ENCODE measurements at regions not wholly inside any gene's neighbourhood (a gene's known extent, or its start where the extent isn't known, plus 50 kb on each side); places are given as distances from the start of the nearest gene placed in this dataset.

DNA sequence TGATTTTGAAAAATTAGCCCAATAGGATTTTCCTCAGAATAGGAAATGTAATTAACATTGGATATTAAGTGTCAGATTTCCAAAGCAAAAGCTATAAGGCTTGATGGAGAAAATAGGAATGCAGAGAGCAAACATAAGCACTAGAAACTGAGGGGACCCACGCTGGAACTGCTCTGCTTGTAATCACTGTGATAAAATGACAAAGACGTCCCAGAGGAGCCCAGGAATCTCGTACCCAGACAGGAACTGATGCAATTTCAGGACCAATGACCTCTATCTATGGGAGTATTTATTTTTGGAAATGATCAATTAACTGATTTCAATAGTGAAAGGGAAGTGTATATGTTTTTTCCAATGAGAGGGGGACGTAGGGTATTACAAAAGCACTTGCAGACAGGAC, 714.5 kb upstream of the WWC1 start:
- Histone ChIP-seq H3K4me3 (no peak overlapping the region), H3K36me3 (no peaks in the 10 kb centered on the region), H3K4me1 (no peaks in the 10 kb centered on the region), H3K9me3 (no peaks in the 10 kb centered on the region), H3K27me3 (peaks cover 53% of the 10 kb centered on the region), H3K27ac (no peak overlapping the region)
- DNase-seq, result no peak
- intact Hi-C loops (cut with DNase I; ENCODE audit: low total_unique reads), result no loop called here
- in situ Hi-C loops (cut with MboI; ENCODE audit: low pct_ligation_motif_present in 1 of 4, low pct_unique_long_range_greater_than_20kb in 1 of 4, low sequenced_read_pairs in 3 of 4), result no loop called here
- WGBS, 2 donors (ENCODE audit: low coverage in 1 of 2), result 30 to 46% methylated on average over 4 of the region's 4 CpGs
- TF ChIP-seq POLR2A (IDR thresholded peaks at IDR 0.05), result no peak
- no peak for TF ChIP-seq EP300 (IDR thresholded peaks at IDR 0.05; ENCODE audit: low read depth)
- TF ChIP-seq POLR2AphosphoS5 (IDR thresholded peaks at IDR 0.05), result no peak
- TF ChIP-seq, protein P1, sequence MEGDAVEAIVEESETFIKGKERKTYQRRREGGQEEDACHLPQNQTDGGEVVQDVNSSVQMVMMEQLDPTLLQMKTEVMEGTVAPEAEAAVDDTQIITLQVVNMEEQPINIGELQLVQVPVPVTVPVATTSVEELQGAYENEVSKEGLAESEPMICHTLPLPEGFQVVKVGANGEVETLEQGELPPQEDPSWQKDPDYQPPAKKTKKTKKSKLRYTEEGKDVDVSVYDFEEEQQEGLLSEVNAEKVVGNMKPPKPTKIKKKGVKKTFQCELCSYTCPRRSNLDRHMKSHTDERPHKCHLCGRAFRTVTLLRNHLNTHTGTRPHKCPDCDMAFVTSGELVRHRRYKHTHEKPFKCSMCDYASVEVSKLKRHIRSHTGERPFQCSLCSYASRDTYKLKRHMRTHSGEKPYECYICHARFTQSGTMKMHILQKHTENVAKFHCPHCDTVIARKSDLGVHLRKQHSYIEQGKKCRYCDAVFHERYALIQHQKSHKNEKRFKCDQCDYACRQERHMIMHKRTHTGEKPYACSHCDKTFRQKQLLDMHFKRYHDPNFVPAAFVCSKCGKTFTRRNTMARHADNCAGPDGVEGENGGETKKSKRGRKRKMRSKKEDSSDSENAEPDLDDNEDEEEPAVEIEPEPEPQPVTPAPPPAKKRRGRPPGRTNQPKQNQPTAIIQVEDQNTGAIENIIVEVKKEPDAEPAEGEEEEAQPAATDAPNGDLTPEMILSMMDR (IDR thresholded peaks at IDR 0.05), result no peak

DNA sequence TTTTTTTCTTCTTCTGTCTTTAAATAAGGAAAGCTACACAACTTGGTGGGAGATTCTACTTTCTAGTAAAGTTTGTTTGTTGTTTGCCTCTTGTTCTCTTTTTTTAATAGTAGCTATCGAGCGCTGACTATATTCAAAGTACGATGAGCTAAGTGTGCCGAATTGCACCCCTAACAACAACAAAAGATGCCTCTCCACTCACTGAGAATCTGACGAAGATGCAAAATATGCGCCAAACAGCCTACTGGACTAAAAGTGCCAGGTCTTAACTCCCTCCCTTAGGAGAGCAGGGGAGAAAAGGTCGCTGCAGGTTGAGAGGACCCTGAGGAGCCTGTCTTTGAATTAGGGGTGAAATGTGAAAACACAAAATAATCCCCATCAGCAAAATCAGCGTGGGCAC, 713.8 kb upstream of the WWC1 start:
- no peaks in the 10 kb centered on the region for H3K36me3 ChIP-seq
- H3K4me1 ChIP-seq, result no peaks in the 10 kb centered on the region
- H3K4me3 ChIP-seq, result no peak overlapping the region
- TF ChIP-seq POLR2AphosphoS5 (IDR thresholded peaks at IDR 0.05), result no peak
- TF ChIP-seq, protein P1 (IDR thresholded peaks at IDR 0.05), result no peak
- TF ChIP-seq EP300 (IDR thresholded peaks at IDR 0.05; ENCODE audit: low read depth), result no peak
- no peak for TF ChIP-seq POLR2A (IDR thresholded peaks at IDR 0.05)
- DNase-seq, result no peak
- intact Hi-C loops (cut with DNase I; ENCODE audit: low total_unique reads), result no loop called here
- WGBS, 2 donors (ENCODE audit: low coverage in 1 of 2), result 73 to 85% methylated on average over 7 to 8 of the region's 8 CpGs
- H3K27me3 ChIP-seq, result peaks cover 45% of the 10 kb centered on the region
- H3K9me3 ChIP-seq, result no peaks in the 10 kb centered on the region
- H3K27ac ChIP-seq, result no peak overlapping the region
- in situ Hi-C loops (cut with MboI; ENCODE audit: low pct_ligation_motif_present in 1 of 4, low pct_unique_long_range_greater_than_20kb in 1 of 4, low sequenced_read_pairs in 3 of 4), result no loop called here

DNA sequence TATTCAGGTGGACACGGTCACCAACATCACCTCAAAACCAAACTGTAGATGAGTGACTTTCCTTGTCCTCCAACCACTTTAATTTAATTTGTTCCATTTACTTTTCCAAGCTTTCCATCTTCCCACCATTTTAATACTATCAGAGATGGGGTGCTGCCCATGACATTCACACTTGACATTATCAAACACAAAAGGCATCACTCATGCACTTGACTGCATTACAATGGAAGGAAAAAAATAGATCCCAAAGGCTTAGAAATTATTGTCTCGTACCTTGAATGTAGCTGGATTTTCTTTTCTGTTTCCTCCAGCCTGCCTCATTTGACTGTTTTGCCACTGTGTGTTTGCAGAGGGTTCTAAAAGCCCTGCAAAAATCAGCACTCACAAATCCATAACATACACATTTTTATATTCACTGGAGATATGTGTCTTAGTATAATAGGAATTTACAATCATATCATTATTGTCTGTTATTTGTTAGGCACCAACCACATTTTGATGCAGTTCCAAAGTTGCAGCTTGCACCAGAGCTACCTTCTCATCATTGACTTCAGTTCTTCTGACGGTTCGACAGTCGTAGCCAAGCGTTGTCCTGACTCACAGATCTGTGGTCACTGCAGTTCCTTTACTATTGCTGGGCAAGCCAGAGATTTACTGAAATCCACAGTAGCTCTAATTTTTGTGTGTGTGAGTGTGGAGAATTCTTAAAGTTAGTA, 712.3 kb upstream of the WWC1 start:
- H3K9me3 ChIP-seq, result no peaks in the 10 kb centered on the region
- H3K36me3 ChIP-seq, result no peaks in the 10 kb centered on the region
- no peaks in the 10 kb centered on the region for H3K4me1 ChIP-seq
- no peak overlapping the region for H3K27ac ChIP-seq
- no peak for TF ChIP-seq POLR2AphosphoS5 (IDR thresholded peaks at IDR 0.05)
- peaks cover 31% of the 10 kb centered on the region for H3K27me3 ChIP-seq
- intact Hi-C loops (cut with DNase I; ENCODE audit: low total_unique reads), result no loop called here
- in situ Hi-C loops (cut with MboI; ENCODE audit: low pct_ligation_motif_present in 1 of 4, low pct_unique_long_range_greater_than_20kb in 1 of 4, low sequenced_read_pairs in 3 of 4), result no loop called here
- DNase-seq, result no peak
- H3K4me3 ChIP-seq, result no peak overlapping the region
- WGBS, 2 donors (ENCODE audit: low coverage in 1 of 2), result 63 to 87% methylated on average over 2 to 6 of the region's 6 CpGs

DNA sequence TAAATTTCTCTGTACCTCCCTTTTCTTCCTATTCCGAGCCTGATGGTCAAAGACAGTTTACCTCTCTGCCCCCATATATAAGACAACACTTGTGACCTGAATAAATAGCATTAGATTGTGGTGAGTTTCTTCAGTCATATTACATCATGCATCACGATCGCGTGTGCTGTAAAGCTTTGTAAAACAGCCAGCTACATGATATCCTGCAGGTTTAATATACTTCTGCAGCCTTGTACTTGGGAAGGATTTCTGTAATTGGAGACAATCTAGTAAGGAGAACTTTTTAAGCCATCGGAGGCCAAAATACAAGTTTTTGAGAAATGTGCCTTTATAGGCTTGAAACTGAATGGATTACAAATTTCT, 711.8 kb upstream of the WWC1 start:
- H3K27me3 ChIP-seq, result peaks cover 26% of the 10 kb centered on the region
- intact Hi-C loops (cut with DNase I; ENCODE audit: low total_unique reads) (no loop called here), in situ Hi-C loops (cut with MboI; ENCODE audit: low pct_ligation_motif_present in 1 of 4, low pct_unique_long_range_greater_than_20kb in 1 of 4, low sequenced_read_pairs in 3 of 4) (no loop called here)
- no peaks in the 10 kb centered on the region for H3K4me1 ChIP-seq
- H3K36me3 ChIP-seq, result no peaks in the 10 kb centered on the region
- WGBS, 2 donors (ENCODE audit: low coverage in 1 of 2), result 72 to 91% methylated on average over 5 of the region's 5 CpGs
- no peak for DNase-seq
- H3K9me3 ChIP-seq, result no peaks in the 10 kb centered on the region
- TF ChIP-seq, protein P1 (IDR thresholded peaks at IDR 0.05), result no peak
- TF ChIP-seq EP300 (IDR thresholded peaks at IDR 0.05; ENCODE audit: low read depth) (no peak), POLR2A (IDR thresholded peaks at IDR 0.05) (no peak), POLR2AphosphoS5 (IDR thresholded peaks at IDR 0.05) (no peak)
- no peak overlapping the region for H3K4me3 ChIP-seq
- H3K27ac ChIP-seq, result no peak overlapping the region

DNA sequence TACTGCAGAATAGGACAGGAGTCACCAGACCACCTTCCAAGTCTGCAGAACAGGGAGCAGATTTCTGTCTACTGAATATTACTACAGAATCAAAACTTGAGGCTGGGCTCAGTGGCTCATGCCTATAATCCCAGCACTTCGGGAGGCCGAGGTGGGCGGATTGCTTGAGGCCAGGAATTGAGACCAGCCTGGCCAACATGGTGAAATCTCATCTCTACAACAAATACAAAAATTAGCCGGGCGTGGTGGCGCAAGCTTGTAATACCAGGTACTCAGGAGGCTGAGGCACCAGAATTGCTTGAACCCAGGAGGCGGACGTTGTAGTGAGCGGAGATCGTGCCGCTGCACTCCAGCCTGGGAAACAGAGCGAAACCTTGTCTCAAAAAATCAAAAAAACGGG, 710.8 kb upstream of the WWC1 start:
- 87 to 91% methylated on average over 13 of the region's 13 CpGs for WGBS, 2 donors (ENCODE audit: low coverage in 1 of 2)
- Histone ChIP-seq H3K4me3 (no peak overlapping the region), H3K9me3 (no peaks in the 10 kb centered on the region), H3K27ac (no peak overlapping the region), H3K27me3 (peaks cover 17% of the 10 kb centered on the region), H3K4me1 (no peaks in the 10 kb centered on the region), H3K36me3 (no peaks in the 10 kb centered on the region)
- in situ Hi-C loops (cut with MboI; ENCODE audit: low pct_ligation_motif_present in 1 of 4, low pct_unique_long_range_greater_than_20kb in 1 of 4, low sequenced_read_pairs in 3 of 4), result no loop called here
- TF ChIP-seq POLR2A (IDR thresholded peaks at IDR 0.05) (no peak), POLR2AphosphoS5 (IDR thresholded peaks at IDR 0.05) (no peak), EP300 (IDR thresholded peaks at IDR 0.05; ENCODE audit: low read depth) (no peak)
- TF ChIP-seq, protein P1 (IDR thresholded peaks at IDR 0.05), result no peak
- intact Hi-C loops (cut with DNase I; ENCODE audit: low total_unique reads), result no loop called here
- no peak for DNase-seq

Data from transverse colon (tissue), 4 donors.